ENCODE measurements at regions not wholly inside any gene's neighbourhood (a gene's known extent, or its start where the extent isn't known, plus 50 kb on each side); places are given as distances from the start of the nearest gene placed in this dataset.

- no peaks in the 10 kb centered on the region for H3K36me3 ChIP-seq (ENCODE audit: control insufficient read depth in 2 of 2, insufficient read depth in 1 of 2, low read length in 2 of 2)
- H3K4me3 ChIP-seq (ENCODE audit: low read depth, low read length) = no peak overlapping the region
- H3K4me1 ChIP-seq (ENCODE audit: control insufficient read depth, insufficient read depth, low read length) = no peaks in the 10 kb centered on the region
- TF ChIP-seq ZNF23 (tag by site-specific recombination; IDR thresholded peaks at IDR 0.05; ENCODE audit: borderline replicate concordance) = no peak
- TF ChIP-seq KLF1 (tag by site-specific recombination; IDR thresholded peaks at IDR 0.05) = no peak
- TF ChIP-seq ZNF645 (tag by site-specific recombination; IDR thresholded peaks at IDR 0.05) = no peak
- TF ChIP-seq ZXDB (tag by site-specific recombination; IDR thresholded peaks at IDR 0.05) = no peak
- no peak for TF ChIP-seq PBX3 (CRISPR knock-in tag; IDR thresholded peaks at IDR 0.05)
- TF ChIP-seq ZNF211 (tag by site-specific recombination; IDR thresholded peaks at IDR 0.05; ENCODE audit: low read depth) = no peak
- no peak for TF ChIP-seq ZNF19 (tag by site-specific recombination; IDR thresholded peaks at IDR 0.05; ENCODE audit: low read depth)
- TF ChIP-seq ZFP3 (tag by site-specific recombination; IDR thresholded peaks at IDR 0.05; ENCODE audit: low read depth) = no peak
- TF ChIP-seq EGR2 (tag by site-specific recombination; IDR thresholded peaks at IDR 0.05; ENCODE audit: low read depth) = no peak
- TF ChIP-seq ZSCAN16 (tag by site-specific recombination; IDR thresholded peaks at IDR 0.05) = no peak
- TF ChIP-seq KLF16 (tag by site-specific recombination; IDR thresholded peaks at IDR 0.05) = no peak
- TF ChIP-seq ZNF404 (tag by site-specific recombination; IDR thresholded peaks at IDR 0.05) = no peak
- TF ChIP-seq ZNF426 (tag by site-specific recombination; IDR thresholded peaks at IDR 0.05) = no peak
- TF ChIP-seq ZNF140 (tag by site-specific recombination; IDR thresholded peaks at IDR 0.05) = no peak
- TF ChIP-seq KLF10 (tag by site-specific recombination; IDR thresholded peaks at IDR 0.05) = no peak
- no peak for TF ChIP-seq ZNF529 (tag by site-specific recombination; IDR thresholded peaks at IDR 0.05; ENCODE audit: insufficient replicate concordance)
- no peak for TF ChIP-seq ZNF292 (tag by site-specific recombination; IDR thresholded peaks at IDR 0.05; ENCODE audit: borderline replicate concordance, low read depth)
- H3K9me3 ChIP-seq (ENCODE audit: control insufficient read depth, insufficient read depth, low read depth, low read length) = no peaks in the 10 kb centered on the region
- ChIA-PET CTCF (no interaction called here), POLR2A (no interaction called here)
- no peak overlapping the region for H3K27ac ChIP-seq (ENCODE audit: extremely low read depth, low read depth, low read length)
Observed at GRCh38 chr14:28707814-28708213, 58.8 kb upstream of the FOXG1 start.

GRCh38 chr14:28709571-28710305, 56.8 kb upstream of the FOXG1 start:
- CTCF ChIA-PET = interaction anchor here (0.5 kb wide), 1 partner anchor 11 kb away, joined by 3 read pairs; no protein-coding TSS in a partner anchor
- Histone ChIP-seq H3K9me3 (ENCODE audit: control insufficient read depth, insufficient read depth, low read depth, low read length) (no peaks in the 10 kb centered on the region), H3K4me1 (ENCODE audit: control insufficient read depth, insufficient read depth, low read length) (no peaks in the 10 kb centered on the region), H3K4me3 (ENCODE audit: low read depth, low read length) (no peak overlapping the region), H3K27ac (ENCODE audit: extremely low read depth, low read depth, low read length) (no peak overlapping the region), H3K36me3 (ENCODE audit: control insufficient read depth in 2 of 2, insufficient read depth in 1 of 2, low read length in 2 of 2) (no peaks in the 10 kb centered on the region)
- POLR2A ChIA-PET = interaction anchor here (0.6 kb wide), 1 partner anchor 57 kb away, joined by 3 read pairs; the partner anchor contains the start of gene FOXG1
- no peak for TF ChIP-seq ZNF169 (tag by site-specific recombination; IDR thresholded peaks at IDR 0.05)
- TF ChIP-seq ZNF629 (tag by site-specific recombination; IDR thresholded peaks at IDR 0.05) = no peak
- TF ChIP-seq ZNF449 (tag by site-specific recombination; IDR thresholded peaks at IDR 0.05) = no peak

Data from HEK293 (cell line).